PC-9 (cell line): ENCODE measurements at regions not wholly inside any gene's neighbourhood (a gene's known extent, or its start where the extent isn't known, plus 50 kb on each side); places are given as distances from the start of the nearest gene placed in this dataset.

Experiments used
- BruUV-seq: library from RNA; stranded (reverse); fragments of 400-500 nt; replicated peaks from 2 replicates; lab custom pipeline; 2021; lab: Mats Ljungman, UMichigan
- CTCF ChIA-PET: fragments of 300-600 bp; sonication (Branson Sonifier 250); formaldehyde crosslinking; loops from one replicate; lab custom pipeline; 2022; ENCODE audit warnings: antibody characterized with exemption; lab: Charles Lee
- POLR2A ChIA-PET: fragments of 300-600 bp; sonication (Branson Sonifier 250); formaldehyde crosslinking; loops from one replicate; lab custom pipeline; 2022; ENCODE audit warnings: antibody characterized with exemption; ENCODE audit not compliant: unreplicated experiment; lab: Charles Lee
- DNase-seq, 2 experiments: peaks; one replicate each; pipeline versions ENCODE4 v3.0.0 to v3.0.0-alpha.2; 2015 to 2022; ENCODE audit warnings: mixed read lengths in 1 of 2
- H2AFZ ChIP-seq: fragments of 200-600 bp; sonication (generic); 2 replicates; pipeline ENCODE4 v1.8.1; 2017; ENCODE audit warnings: antibody characterized with exemption
- H3F3A ChIP-seq: fragments of 200-600 bp; sonication (generic); 2 replicates; pipeline ENCODE4 v1.8.1; 2017; ENCODE audit warnings: antibody characterized with exemption, mild to moderate bottlenecking, low read depth; ENCODE audit not compliant: insufficient read depth
- H3K27ac ChIP-seq: fragments of 200-600 bp; sonication (generic); 2 replicates; pipeline ENCODE4 v1.6.1; 2016; ENCODE audit warnings: mixed run types
- H3K27me3 ChIP-seq: fragments of 200-600 bp; sonication (generic); 2 replicates; pipeline ENCODE4 v1.6.1; 2016; ENCODE audit warnings: low read depth, mixed run types; ENCODE audit not compliant: insufficient read depth
- H3K36me3 ChIP-seq: fragments of 200-600 bp; sonication (generic); 2 replicates; pipeline ENCODE4 v1.6.1; 2016; ENCODE audit warnings: low read depth, mixed run types
- H3K4me1 ChIP-seq: fragments of 200-600 bp; sonication (generic); replicated peaks from 2 replicates; pipeline ENCODE4 v1.6.1; 2016; ENCODE audit warnings: mixed run types; ENCODE audit not compliant: insufficient read depth
- H3K4me2 ChIP-seq: fragments of 200-600 bp; sonication (generic); 2 replicates; pipeline ENCODE4 v1.6.1; 2017; ENCODE audit warnings: mixed run types
- H3K4me3 ChIP-seq: fragments of 200-600 bp; sonication (generic); 2 replicates; pipeline ENCODE4 v1.6.1; 2016; ENCODE audit warnings: mixed run types
- H3K79me2 ChIP-seq: fragments of 200-600 bp; sonication (generic); 2 replicates; pipeline ENCODE4 v1.6.1; 2017; ENCODE audit warnings: low read depth, mixed run types
- H3K9me2 ChIP-seq: fragments of 200-600 bp; sonication (generic); 2 replicates; pipeline ENCODE4 v1.8.1; 2017; ENCODE audit warnings: mild to moderate bottlenecking; ENCODE audit not compliant: insufficient read depth
- H3K9me3 ChIP-seq: fragments of 200-600 bp; sonication (generic); 2 replicates; pipeline ENCODE4 v1.8.1; 2016; ENCODE audit warnings: low read depth; ENCODE audit not compliant: insufficient read depth
- H4K20me1 ChIP-seq: fragments of 200-600 bp; sonication (generic); 2 replicates; pipeline ENCODE4 v1.8.1; 2017; ENCODE audit not compliant: insufficient read depth
- EZH2 ChIP-seq: fragments of 200-600 bp; sonication (generic); IDR thresholded peaks from 2 replicates; pipeline ENCODE4 v1.8.0; 2017; ENCODE audit warnings: antibody characterized with exemption, low read depth
- intact Hi-C: fragments of 100-400 bp; cut with micrococcal nuclease; formaldehyde crosslinking; loops from one replicate; pipeline ENCODE4 v1.10.0; 2022; ENCODE audit not compliant: unreplicated experiment
- TF ChIP-seq, protein P1 (sequence below): fragments of 200-600 bp; sonication (generic); conservative IDR thresholded peaks from 2 replicates; pipeline ENCODE4 v1.6.1; 2017; ENCODE audit warnings: mixed run types, antibody characterized with exemption, mild to moderate bottlenecking, moderate library complexity

GRCh38 chr9:110041452-110041851 lies 166.5 kb downstream of the C9orf152 start:
- no peak overlapping the region for H2AFZ ChIP-seq
- ChIA-PET CTCF (no interaction called here), POLR2A (interaction anchor here (0.6 kb wide), 1 partner anchor 206 kb away, joined by 10 read pairs; no protein-coding TSS in a partner anchor)
- H3K9me2 ChIP-seq, result no peaks in the 10 kb centered on the region
- H3F3A ChIP-seq, result no peaks in the 10 kb centered on the region
- H3K4me1 ChIP-seq, result no peaks in the 10 kb centered on the region
- H3K27me3 ChIP-seq, result no peaks in the 10 kb centered on the region
- H3K36me3 ChIP-seq, result no peaks in the 10 kb centered on the region
- TF ChIP-seq, protein P1, sequence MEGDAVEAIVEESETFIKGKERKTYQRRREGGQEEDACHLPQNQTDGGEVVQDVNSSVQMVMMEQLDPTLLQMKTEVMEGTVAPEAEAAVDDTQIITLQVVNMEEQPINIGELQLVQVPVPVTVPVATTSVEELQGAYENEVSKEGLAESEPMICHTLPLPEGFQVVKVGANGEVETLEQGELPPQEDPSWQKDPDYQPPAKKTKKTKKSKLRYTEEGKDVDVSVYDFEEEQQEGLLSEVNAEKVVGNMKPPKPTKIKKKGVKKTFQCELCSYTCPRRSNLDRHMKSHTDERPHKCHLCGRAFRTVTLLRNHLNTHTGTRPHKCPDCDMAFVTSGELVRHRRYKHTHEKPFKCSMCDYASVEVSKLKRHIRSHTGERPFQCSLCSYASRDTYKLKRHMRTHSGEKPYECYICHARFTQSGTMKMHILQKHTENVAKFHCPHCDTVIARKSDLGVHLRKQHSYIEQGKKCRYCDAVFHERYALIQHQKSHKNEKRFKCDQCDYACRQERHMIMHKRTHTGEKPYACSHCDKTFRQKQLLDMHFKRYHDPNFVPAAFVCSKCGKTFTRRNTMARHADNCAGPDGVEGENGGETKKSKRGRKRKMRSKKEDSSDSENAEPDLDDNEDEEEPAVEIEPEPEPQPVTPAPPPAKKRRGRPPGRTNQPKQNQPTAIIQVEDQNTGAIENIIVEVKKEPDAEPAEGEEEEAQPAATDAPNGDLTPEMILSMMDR, result no peak
- no TSS peak for BruUV-seq
- intact Hi-C loops, result no loop called here
- no peak overlapping the region for H3K27ac ChIP-seq
- H3K79me2 ChIP-seq, result no peaks in the 10 kb centered on the region
- H3K4me3 ChIP-seq, result no peak overlapping the region
- H3K9me3 ChIP-seq, result no peaks in the 10 kb centered on the region
- DNase-seq, result no peak
- no peaks in the 10 kb centered on the region for H4K20me1 ChIP-seq
- no peak overlapping the region for H3K4me2 ChIP-seq

- 0 out of 2 replicates have a peak, but pooled peaks cover 11% of the 10 kb centered on the region for H3K36me3 ChIP-seq
- no peak overlapping the region for H3K4me3 ChIP-seq
- H3K79me2 ChIP-seq, result peaks cover 35% of the 10 kb centered on the region
- BruUV-seq, result no TSS peak
- H3K4me2 ChIP-seq, result no peak overlapping the region
- H3K9me3 ChIP-seq, result no peaks in the 10 kb centered on the region
- intact Hi-C loops, result no loop called here
- peaks cover 17% of the 10 kb centered on the region for H3F3A ChIP-seq
- H3K4me1 ChIP-seq, result peaks cover 24% of the 10 kb centered on the region
- H3K27me3 ChIP-seq, result no peaks in the 10 kb centered on the region
- CTCF ChIA-PET, result interaction anchor here (0.6 kb wide), 1 partner anchor 135 kb away, joined by 4 read pairs; no protein-coding TSS in a partner anchor
- no peak overlapping the region for H2AFZ ChIP-seq
- DNase-seq, result no peak
- no peak overlapping the region for H3K27ac ChIP-seq
- H4K20me1 ChIP-seq, result no peaks in the 10 kb centered on the region
- no peak for TF ChIP-seq EZH2
- TF ChIP-seq, protein P1, result no peak
- POLR2A ChIA-PET, result no interaction called here
- H3K9me2 ChIP-seq, result no peaks in the 10 kb centered on the region
Measured at GRCh38 chr9:110047232-110047954, 160.6 kb downstream of the C9orf152 start.

DNA sequence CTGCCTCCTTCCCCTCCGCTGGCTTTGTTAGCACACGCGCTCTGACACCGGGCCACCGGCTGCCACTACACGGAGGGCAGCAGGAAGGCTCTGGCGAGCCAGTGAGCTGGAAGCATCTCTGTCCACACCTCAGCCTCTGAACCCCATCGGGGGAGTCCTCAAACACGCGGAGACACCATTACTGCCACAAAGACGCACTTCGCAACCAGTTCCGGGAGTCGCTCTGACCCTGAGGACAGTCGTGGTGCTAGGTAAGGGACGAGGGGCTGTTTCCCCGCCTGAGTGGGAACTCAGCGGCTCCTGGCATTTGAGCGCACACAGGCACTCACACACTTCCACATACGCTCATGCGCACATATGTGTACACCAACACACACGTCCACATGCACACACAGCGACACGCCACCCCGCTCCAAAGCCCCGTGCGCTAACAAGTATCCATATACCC lies 160.0 kb downstream of the C9orf152 start:
- Histone ChIP-seq H3K4me1 (peaks cover 26% of the 10 kb centered on the region), H3K36me3 (0 out of 2 replicates have a peak, but pooled peaks cover 14% of the 10 kb centered on the region), H3K27me3 (no peaks in the 10 kb centered on the region), H3K4me2 (peak overlapping the region; percentile 88), H3K4me3 (no peak overlapping the region; the same call in 1 of the 2 replicates), H4K20me1 (no peaks in the 10 kb centered on the region), H3K27ac (no peak overlapping the region), H2AFZ (no peak overlapping the region), H3K9me2 (no peaks in the 10 kb centered on the region), H3K79me2 (peaks cover 41% of the 10 kb centered on the region), H3F3A (peaks cover 17% of the 10 kb centered on the region), H3K9me3 (no peaks in the 10 kb centered on the region)
- ChIA-PET CTCF (no interaction called here), POLR2A (no interaction called here)
- DNase-seq, result no peak
- no TSS peak for BruUV-seq
- intact Hi-C loops, result loop anchor here (1.0 to 2.0 kb wide), 3 partner anchors 43 to 83 kb away; no protein-coding TSS in a partner anchor
- TF ChIP-seq, protein P1, result no peak
- no peak for TF ChIP-seq EZH2
